Fibroblast of lung (primary cell): ENCODE measurements at regions not wholly inside any gene's neighbourhood (a gene's known extent, or its start where the extent isn't known, plus 50 kb on each side); places are given as distances from the start of the nearest gene placed in this dataset.

Experiments used
- CTCF ChIP-seq, 2 donors: IDR thresholded peaks in 1 of 2; conservative IDR thresholded peaks in 1 of 2; 1 replicate in 1 of 2; 2 replicates in 1 of 2; pipeline ENCODE4 v1.5.1; 2011 to 2012; ENCODE audit warnings: low read length in 2 of 2, control low read depth in 1 of 2, inconsistent platforms in 1 of 2, low read depth in 1 of 2, mild to moderate bottlenecking in 1 of 2
- EZH2 ChIP-seq: IDR thresholded peaks from 2 replicates; pipeline ENCODE4 v1.5.1; 2012; ENCODE audit warnings: low read length, control low read depth, mild to moderate bottlenecking; ENCODE audit errors: missing control alignments

DNA sequence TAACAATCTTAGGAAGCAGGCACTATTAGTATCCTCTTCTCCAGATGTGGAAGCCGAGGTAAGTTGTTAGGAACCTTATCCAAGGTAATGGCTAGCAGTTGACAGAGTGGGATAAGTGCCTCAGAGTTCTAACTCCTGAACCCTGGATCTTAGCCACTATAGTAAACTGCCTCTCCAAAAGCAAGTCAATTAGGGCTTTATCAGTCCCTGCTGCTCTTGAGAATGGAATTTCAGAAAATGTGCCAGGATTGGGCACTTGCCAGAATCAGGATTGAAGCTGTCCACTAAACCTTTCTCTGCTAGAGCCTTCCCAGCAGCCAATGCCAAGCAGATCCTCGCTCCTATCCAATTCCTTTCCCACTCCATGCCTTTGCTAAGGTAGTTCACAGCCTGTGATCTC, 777.5 kb upstream of the POM121L12 start:
- TF ChIP-seq CTCF (conservative IDR thresholded peaks at IDR 0.05 in 1 of 2, IDR thresholded peaks at IDR 0.05 in 1 of 2; ENCODE audit: low read depth in 1 of 2, low read length in 2 of 2) = no peak
- no peak for TF ChIP-seq EZH2
